GM21528 (cell line): ENCODE measurements at regions not wholly inside any gene's neighbourhood (a gene's known extent, or its start where the extent isn't known, plus 50 kb on each side); places are given as distances from the start of the nearest gene placed in this dataset.

Experiments used
- ATAC-seq: cut with Tn5 transposase; IDR thresholded peaks from one replicate; pipeline ENCODE4 v1.9.1; 2021; ENCODE audit warnings: mild to moderate bottlenecking, moderate library complexity; ENCODE audit not compliant: unreplicated experiment, low FRiP score

- no peak for ATAC-seq
Observed at GRCh38 chr5:15034379-15034778, 162.8 kb upstream of the ANKH start.

- ATAC-seq: no peak
Observed at GRCh38 chr5:15031180-15031579, 159.6 kb upstream of the ANKH start.

- ATAC-seq: no peak
Observed at GRCh38 chr5:15027764-15028163, 156.2 kb upstream of the ANKH start.

GRCh38 chr5:15026944-15027343, 155.4 kb upstream of the ANKH start:
- no peak for ATAC-seq

- no peak for ATAC-seq
Observed at GRCh38 chr5:15026011-15026893, 154.7 kb upstream of the ANKH start.

- ATAC-seq: no peak
Observed at GRCh38 chr5:15023846-15024245, 152.3 kb upstream of the ANKH start.

- ATAC-seq: no peak
Observed at GRCh38 chr5:15023266-15023665, 151.7 kb upstream of the ANKH start.

- ATAC-seq: no peak
Observed at GRCh38 chr5:15021266-15022046, 149.9 kb upstream of the ANKH start.

- no peak for ATAC-seq
Observed at GRCh38 chr5:15020736-15021135, 149.2 kb upstream of the ANKH start.

- no peak for ATAC-seq
Observed at GRCh38 chr5:15014809-15015208, 143.2 kb upstream of the ANKH start.

GRCh38 chr5:15013654-15014463, 142.3 kb upstream of the ANKH start:
- peak; percentile 70 for ATAC-seq

GRCh38 chr5:15012061-15012460, 140.5 kb upstream of the ANKH start:
- no peak for ATAC-seq

GRCh38 chr5:15010936-15011335, 139.4 kb upstream of the ANKH start:
- no peak for ATAC-seq

GRCh38 chr5:15009420-15009819, 137.8 kb upstream of the ANKH start:
- no peak for ATAC-seq

GRCh38 chr5:15008921-15009320, 137.3 kb upstream of the ANKH start:
- no peak for ATAC-seq

- ATAC-seq: no peak
Observed at GRCh38 chr5:15008476-15008875, 136.9 kb upstream of the ANKH start.

GRCh38 chr5:15007646-15008045, 136.1 kb upstream of the ANKH start:
- ATAC-seq: no peak

GRCh38 chr5:15004506-15004905, 132.9 kb upstream of the ANKH start:
- no peak for ATAC-seq

GRCh38 chr5:15003511-15003920, 131.9 kb upstream of the ANKH start:
- peak; percentile 89 for ATAC-seq

- ATAC-seq: no peak
Observed at GRCh38 chr5:15002791-15003190, 131.2 kb upstream of the ANKH start.

- no peak for ATAC-seq
Observed at GRCh38 chr5:15002173-15002572, 130.6 kb upstream of the ANKH start.
